ENCODE measurements at regions not wholly inside any gene's neighbourhood (a gene's known extent, or its start where the extent isn't known, plus 50 kb on each side); places are given as distances from the start of the nearest gene placed in this dataset.
"Not testable (repeated sequence)": the region's sequence is repeated elsewhere in the genome, so short reads cannot be mapped to it uniquely, and the experiment has no call there.

DNA sequence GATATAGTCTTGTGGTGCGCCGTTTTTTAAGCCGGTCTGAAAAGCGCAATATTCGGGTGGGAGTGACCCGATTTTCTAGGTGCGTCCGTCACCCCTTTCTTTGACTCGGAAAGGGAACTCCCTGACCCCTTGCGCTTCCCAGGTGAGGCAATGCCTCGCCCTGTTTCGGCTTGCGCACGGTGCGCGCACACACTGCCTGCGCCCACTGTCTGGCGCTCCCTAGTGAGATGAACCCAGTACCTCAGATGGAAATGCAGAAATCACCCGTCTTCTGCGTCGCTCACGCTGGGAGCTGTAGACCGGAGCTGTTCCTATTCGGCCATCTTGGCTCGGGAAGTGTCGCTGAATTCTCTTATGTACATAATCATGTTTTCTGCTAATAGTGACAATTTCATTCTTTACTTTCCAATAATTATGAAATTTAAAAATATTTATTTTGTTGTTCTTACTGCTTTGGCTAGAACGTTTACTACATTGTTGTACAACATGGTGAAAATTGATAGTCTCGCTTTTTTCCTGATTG lies 61.2 kb upstream of the MINDY3 start:
- WGBS (ENCODE audit: insufficient coverage, low lambda C conversion rate), result 94% methylated on average over 2 of the region's 28 CpGs
- H3K36me3 ChIP-seq (ENCODE audit: control insufficient read depth, insufficient read depth, low read length); H3K4me1 ChIP-seq (ENCODE audit: control insufficient read depth, insufficient read depth, low read length); H3K9me3 ChIP-seq (ENCODE audit: control insufficient read depth, low read depth, low read length); H3K4me3 ChIP-seq (ENCODE audit: low read length); H3K27ac ChIP-seq (ENCODE audit: low read length); H3K27me3 ChIP-seq (ENCODE audit: control insufficient read depth, insufficient read depth, low read length); DNase-seq: not testable (repeated sequence)

DNA sequence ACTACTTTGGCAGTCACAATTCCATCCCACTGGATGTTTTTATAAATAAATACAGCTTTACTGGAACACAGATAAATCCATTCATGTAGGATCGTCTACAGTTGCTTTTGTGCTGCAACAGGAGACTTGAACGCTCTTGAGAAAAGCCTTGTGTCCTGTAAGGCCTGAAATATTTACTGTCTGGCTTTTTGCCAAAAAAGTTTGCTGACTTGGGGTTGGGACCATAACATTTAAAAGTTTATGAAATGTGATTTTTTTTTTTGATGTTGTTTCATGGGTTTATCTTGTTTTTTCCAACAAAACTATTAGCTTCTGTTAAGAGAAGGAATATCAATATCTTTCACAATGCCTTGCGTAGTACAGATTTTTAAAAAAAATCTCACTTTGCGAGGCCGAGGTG lies 71.1 kb upstream of the MINDY3 start:
- H3K9me3 ChIP-seq (ENCODE audit: control insufficient read depth, low read depth, low read length), result no peaks in the 10 kb centered on the region
- H3K36me3 ChIP-seq (ENCODE audit: control insufficient read depth, insufficient read depth, low read length), result no peaks in the 10 kb centered on the region
- no peaks in the 10 kb centered on the region for H3K4me1 ChIP-seq (ENCODE audit: control insufficient read depth, insufficient read depth, low read length)
- no peak for DNase-seq
- H3K27me3 ChIP-seq (ENCODE audit: control insufficient read depth, insufficient read depth, low read length), result no peaks in the 10 kb centered on the region
- WGBS (ENCODE audit: insufficient coverage, low lambda C conversion rate), result 80% methylated on average over 1 of the region's 5 CpGs
- no peak overlapping the region for H3K27ac ChIP-seq (ENCODE audit: low read length)
- no peak overlapping the region for H3K4me3 ChIP-seq (ENCODE audit: low read length)

DNA sequence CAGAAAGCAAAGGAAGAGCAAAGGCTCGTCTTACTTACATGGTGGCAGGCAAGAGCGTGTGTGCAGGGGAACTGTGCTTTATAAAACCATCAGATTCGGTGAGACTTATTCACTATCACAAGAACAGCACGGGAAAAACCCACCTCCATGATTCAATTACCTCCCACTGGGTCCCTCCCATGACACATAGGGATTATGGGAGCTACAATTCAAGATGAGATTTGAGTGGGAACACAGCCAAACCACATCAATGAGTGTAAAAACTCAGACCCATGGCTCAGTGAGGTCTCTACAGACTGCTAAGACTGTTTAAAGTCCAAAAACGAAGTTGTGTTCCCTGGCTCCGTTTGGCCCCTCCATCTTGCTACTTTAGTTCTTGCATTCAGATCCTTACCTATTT lies 79.2 kb upstream of the MINDY3 start:
- H3K4me3 ChIP-seq (ENCODE audit: low read length); H3K36me3 ChIP-seq (ENCODE audit: control insufficient read depth, insufficient read depth, low read length); DNase-seq; H3K27ac ChIP-seq (ENCODE audit: low read length); H3K4me1 ChIP-seq (ENCODE audit: control insufficient read depth, insufficient read depth, low read length); H3K27me3 ChIP-seq (ENCODE audit: control insufficient read depth, insufficient read depth, low read length); H3K9me3 ChIP-seq (ENCODE audit: control insufficient read depth, low read depth, low read length): not testable (repeated sequence)
- WGBS (ENCODE audit: insufficient coverage, low lambda C conversion rate), result 40% methylated on average over 1 of the region's 6 CpGs

DNA sequence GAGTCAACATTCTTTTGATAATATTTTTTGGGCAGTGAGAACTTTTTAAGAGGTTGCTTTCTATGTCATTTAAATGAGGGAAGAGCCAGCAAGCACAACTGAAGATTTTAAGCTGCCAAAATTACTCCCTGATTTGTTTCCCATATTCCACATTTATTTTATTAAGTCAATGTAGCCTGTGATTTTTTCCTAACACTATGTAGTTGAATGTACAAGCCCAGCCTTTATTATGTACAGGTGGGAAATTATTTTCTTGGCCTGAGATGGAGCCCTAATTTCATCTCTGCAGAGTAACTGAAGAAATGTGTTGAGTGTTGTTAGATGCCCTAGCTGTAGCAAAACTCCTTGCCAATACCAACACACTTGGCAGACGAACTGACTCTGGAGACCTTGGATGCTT lies 83.1 kb upstream of the MINDY3 start:
- Histone ChIP-seq H3K27me3 (ENCODE audit: control insufficient read depth, insufficient read depth, low read length) (no peaks in the 10 kb centered on the region), H3K9me3 (ENCODE audit: control insufficient read depth, low read depth, low read length) (no peaks in the 10 kb centered on the region), H3K4me3 (ENCODE audit: low read length) (no peak overlapping the region), H3K36me3 (ENCODE audit: control insufficient read depth, insufficient read depth, low read length) (no peaks in the 10 kb centered on the region), H3K27ac (ENCODE audit: low read length) (no peak overlapping the region), H3K4me1 (ENCODE audit: control insufficient read depth, insufficient read depth, low read length) (no peaks in the 10 kb centered on the region)
- DNase-seq, result no peak
- WGBS (ENCODE audit: insufficient coverage, low lambda C conversion rate), result no CpG with 5 or more reads among the region's 1 CpG

DNA sequence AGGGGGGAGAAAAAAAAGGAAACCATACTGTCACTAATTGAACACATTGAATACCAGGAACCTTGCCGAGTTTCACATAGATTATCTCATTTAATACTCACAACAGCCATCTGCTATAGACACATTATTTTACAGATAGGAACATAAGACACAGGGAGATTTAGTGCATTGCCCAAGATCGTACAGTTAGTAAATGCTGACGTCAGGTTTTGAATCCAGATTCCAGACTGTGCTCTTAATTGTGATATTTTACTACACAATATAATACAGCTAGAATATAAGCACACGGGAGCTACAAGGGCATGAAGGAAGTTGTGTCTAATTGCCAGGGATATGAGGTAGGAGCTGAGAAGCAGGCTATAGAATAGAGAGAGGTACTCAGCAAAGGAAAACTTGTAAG lies 93.9 kb upstream of the MINDY3 start:
- DNase-seq, result no peak
- H3K27ac ChIP-seq (ENCODE audit: low read length), result no peak overlapping the region
- no peaks in the 10 kb centered on the region for H3K9me3 ChIP-seq (ENCODE audit: control insufficient read depth, low read depth, low read length)
- 80% methylated on average over 2 of the region's 4 CpGs for WGBS (ENCODE audit: insufficient coverage, low lambda C conversion rate)
- H3K27me3 ChIP-seq (ENCODE audit: control insufficient read depth, insufficient read depth, low read length), result no peaks in the 10 kb centered on the region
- no peaks in the 10 kb centered on the region for H3K4me1 ChIP-seq (ENCODE audit: control insufficient read depth, insufficient read depth, low read length)
- H3K36me3 ChIP-seq (ENCODE audit: control insufficient read depth, insufficient read depth, low read length), result no peaks in the 10 kb centered on the region
- H3K4me3 ChIP-seq (ENCODE audit: low read length), result no peak overlapping the region

DNA sequence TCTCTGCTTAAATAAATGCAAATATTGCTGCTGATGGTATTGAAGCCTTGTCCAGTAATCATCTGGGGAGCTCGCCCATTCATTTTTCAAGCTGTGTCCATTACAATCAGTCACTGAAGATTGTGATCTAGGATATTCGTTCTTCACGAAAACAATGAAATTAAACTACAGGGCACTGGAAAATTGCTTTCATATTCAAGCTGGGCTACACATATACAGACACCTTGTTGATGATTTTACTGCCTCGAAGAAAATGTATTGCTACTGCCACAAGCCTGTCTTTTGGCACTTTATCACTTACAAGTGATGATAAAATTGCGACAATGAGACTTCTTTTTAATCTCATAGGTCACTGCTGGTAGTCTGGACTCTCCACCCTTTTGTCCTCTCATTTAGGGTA lies 100.0 kb upstream of the MINDY3 start:
- H3K9me3 ChIP-seq (ENCODE audit: control insufficient read depth, low read depth, low read length), result no peaks in the 10 kb centered on the region
- no peak for DNase-seq
- no peak overlapping the region for H3K4me3 ChIP-seq (ENCODE audit: low read length)
- no peaks in the 10 kb centered on the region for H3K36me3 ChIP-seq (ENCODE audit: control insufficient read depth, insufficient read depth, low read length)
- H3K27ac ChIP-seq (ENCODE audit: low read length), result no peak overlapping the region
- no peaks in the 10 kb centered on the region for H3K4me1 ChIP-seq (ENCODE audit: control insufficient read depth, insufficient read depth, low read length)
- no peaks in the 10 kb centered on the region for H3K27me3 ChIP-seq (ENCODE audit: control insufficient read depth, insufficient read depth, low read length)
- 72% methylated on average over 2 of the region's 5 CpGs for WGBS (ENCODE audit: insufficient coverage, low lambda C conversion rate)

DNA sequence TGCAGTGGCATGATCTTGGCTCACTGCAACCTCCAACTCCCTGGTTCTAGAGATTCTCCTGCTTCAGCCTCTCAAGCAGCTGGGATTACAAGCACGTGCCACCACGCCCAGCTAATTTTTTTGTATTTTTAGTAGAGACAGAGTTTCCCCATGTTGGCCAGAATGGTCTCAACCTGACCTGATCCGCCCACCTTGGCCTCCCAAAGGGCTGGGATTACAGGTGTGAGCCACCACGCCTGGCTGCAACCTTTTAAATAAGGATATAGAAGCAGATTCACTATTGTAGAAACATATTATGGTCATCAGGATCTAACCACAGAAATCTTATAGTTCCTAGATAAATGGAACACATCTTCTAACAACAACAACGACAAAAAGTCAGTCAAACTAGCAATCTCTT lies 112.4 kb upstream of the MINDY3 start:
- not testable (repeated sequence) for H3K27ac ChIP-seq (ENCODE audit: low read length); H3K36me3 ChIP-seq (ENCODE audit: control insufficient read depth, insufficient read depth, low read length); H3K4me1 ChIP-seq (ENCODE audit: control insufficient read depth, insufficient read depth, low read length); H3K27me3 ChIP-seq (ENCODE audit: control insufficient read depth, insufficient read depth, low read length); DNase-seq; H3K4me3 ChIP-seq (ENCODE audit: low read length); H3K9me3 ChIP-seq (ENCODE audit: control insufficient read depth, low read depth, low read length)
- WGBS (ENCODE audit: insufficient coverage, low lambda C conversion rate), result no CpG with 5 or more reads among the region's 5 CpGs

DNA sequence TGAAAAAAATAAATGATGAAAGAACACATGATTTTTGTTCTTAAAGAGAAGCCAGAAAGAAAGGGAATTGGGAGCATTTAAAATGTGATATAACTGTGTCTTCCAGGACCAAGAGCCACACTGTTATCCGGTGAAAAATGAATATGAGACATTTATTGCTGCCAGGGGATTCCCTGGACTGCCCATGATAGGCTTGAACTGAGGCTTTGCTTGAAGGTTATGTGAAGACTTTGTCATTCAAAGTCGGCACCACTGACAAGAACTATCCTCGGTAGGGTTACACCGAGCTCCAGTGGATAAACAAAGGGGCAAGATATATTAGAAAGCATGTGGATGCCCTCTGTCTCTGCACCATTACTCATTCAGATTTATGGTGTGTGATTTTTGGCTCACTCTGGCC lies 125.4 kb upstream of the MINDY3 start:
- Histone ChIP-seq H3K27ac (ENCODE audit: low read length) (no peak overlapping the region), H3K4me1 (ENCODE audit: control insufficient read depth, insufficient read depth, low read length) (no peaks in the 10 kb centered on the region), H3K27me3 (ENCODE audit: control insufficient read depth, insufficient read depth, low read length) (no peaks in the 10 kb centered on the region), H3K36me3 (ENCODE audit: control insufficient read depth, insufficient read depth, low read length) (no peaks in the 10 kb centered on the region), H3K9me3 (ENCODE audit: control insufficient read depth, low read depth, low read length) (peaks cover 3% of the 10 kb centered on the region), H3K4me3 (ENCODE audit: low read length) (no peak overlapping the region)
- WGBS (ENCODE audit: insufficient coverage, low lambda C conversion rate), result no CpG with 5 or more reads among the region's 4 CpGs
- no peak for DNase-seq

DNA sequence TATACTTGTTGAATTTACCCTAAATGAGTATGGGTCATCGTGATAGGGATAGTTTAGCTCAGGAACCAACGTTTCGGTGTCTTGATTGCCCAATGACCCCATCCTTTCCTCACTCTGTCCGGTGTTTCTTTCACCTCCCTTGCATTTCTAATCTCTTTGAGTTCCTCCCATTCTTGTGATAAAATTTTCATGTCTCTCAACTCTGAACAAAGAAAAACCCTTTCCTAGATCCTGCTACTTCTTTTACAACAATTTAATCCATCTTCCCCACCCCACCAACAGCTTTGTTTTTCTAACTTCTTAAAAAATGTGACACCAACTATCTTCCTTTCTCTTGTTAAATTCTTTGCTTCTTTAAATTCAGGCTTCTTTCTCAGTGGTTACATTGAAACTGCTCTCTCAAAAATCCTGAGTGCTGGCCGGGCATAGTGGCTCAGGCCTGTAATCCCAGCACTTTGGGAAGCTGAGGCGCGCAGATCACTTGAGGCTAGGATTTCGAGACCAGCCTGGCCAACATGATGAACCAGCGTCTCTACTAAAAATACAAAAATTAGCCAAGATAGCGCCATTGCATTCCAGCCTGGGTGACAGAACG lies 130.3 kb upstream of the MINDY3 start:
- H3K4me3 ChIP-seq (ENCODE audit: low read length), result no peak overlapping the region
- no peak for DNase-seq
- no peak overlapping the region for H3K27ac ChIP-seq (ENCODE audit: low read length)
- no peaks in the 10 kb centered on the region for H3K4me1 ChIP-seq (ENCODE audit: control insufficient read depth, insufficient read depth, low read length)
- peaks cover 3% of the 10 kb centered on the region for H3K9me3 ChIP-seq (ENCODE audit: control insufficient read depth, low read depth, low read length)
- H3K36me3 ChIP-seq (ENCODE audit: control insufficient read depth, insufficient read depth, low read length), result no peaks in the 10 kb centered on the region
- WGBS (ENCODE audit: insufficient coverage, low lambda C conversion rate), result 80% methylated on average over 6 of the region's 11 CpGs
- H3K27me3 ChIP-seq (ENCODE audit: control insufficient read depth, insufficient read depth, low read length), result no peaks in the 10 kb centered on the region

DNA sequence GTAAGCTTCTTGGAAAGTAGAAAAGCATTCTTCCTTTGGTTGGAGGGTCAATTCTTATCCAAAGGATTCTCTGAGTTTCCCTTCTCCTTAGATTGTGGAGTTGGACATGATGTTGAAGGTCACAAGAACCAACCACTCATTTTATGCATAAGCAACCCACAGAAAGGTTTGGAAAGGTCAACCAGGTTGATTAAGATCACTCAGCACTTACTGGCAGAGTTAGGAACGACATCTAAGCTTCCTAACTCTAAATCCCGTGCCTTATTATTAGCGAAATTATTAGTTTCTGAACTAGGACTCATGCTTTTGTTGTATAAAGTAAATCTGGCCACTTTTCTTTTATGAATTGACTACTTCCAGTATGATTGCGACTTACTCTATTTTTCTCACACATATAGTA lies 137.0 kb upstream of the MINDY3 start:
- DNase-seq, result no peak
- H3K36me3 ChIP-seq (ENCODE audit: control insufficient read depth, insufficient read depth, low read length), result no peaks in the 10 kb centered on the region
- no peaks in the 10 kb centered on the region for H3K9me3 ChIP-seq (ENCODE audit: control insufficient read depth, low read depth, low read length)
- no peaks in the 10 kb centered on the region for H3K4me1 ChIP-seq (ENCODE audit: control insufficient read depth, insufficient read depth, low read length)
- no peaks in the 10 kb centered on the region for H3K27me3 ChIP-seq (ENCODE audit: control insufficient read depth, insufficient read depth, low read length)
- no peak overlapping the region for H3K4me3 ChIP-seq (ENCODE audit: low read length)
- WGBS (ENCODE audit: insufficient coverage, low lambda C conversion rate), result 100% methylated on average over 1 of the region's 4 CpGs
- no peak overlapping the region for H3K27ac ChIP-seq (ENCODE audit: low read length)

DNA sequence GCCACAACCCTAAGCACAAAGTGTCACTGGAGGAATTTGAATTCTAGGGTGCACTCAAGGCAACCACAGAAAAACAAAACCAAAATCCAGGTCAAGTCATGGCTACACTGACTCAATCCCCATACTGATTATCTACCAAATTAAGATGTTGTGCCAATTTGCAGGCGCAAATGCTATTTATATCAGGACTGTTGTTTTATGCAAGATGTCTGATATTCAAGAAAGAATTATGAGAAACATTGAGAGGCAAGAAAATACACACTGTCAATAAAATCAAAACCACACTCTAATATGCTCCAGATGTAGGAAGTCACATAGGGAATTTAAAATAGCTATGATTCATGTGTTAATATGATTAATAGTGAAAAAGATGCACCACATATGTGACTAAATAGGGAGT lies 141.3 kb upstream of the MINDY3 start:
- Histone ChIP-seq H3K4me3 (ENCODE audit: low read length) (no peak overlapping the region), H3K9me3 (ENCODE audit: control insufficient read depth, low read depth, low read length) (no peaks in the 10 kb centered on the region), H3K27me3 (ENCODE audit: control insufficient read depth, insufficient read depth, low read length) (no peaks in the 10 kb centered on the region), H3K36me3 (ENCODE audit: control insufficient read depth, insufficient read depth, low read length) (no peaks in the 10 kb centered on the region), H3K27ac (ENCODE audit: low read length) (no peak overlapping the region), H3K4me1 (ENCODE audit: control insufficient read depth, insufficient read depth, low read length) (no peaks in the 10 kb centered on the region)
- no peak for DNase-seq
- no CpG with 5 or more reads among the region's 1 CpG for WGBS (ENCODE audit: insufficient coverage, low lambda C conversion rate)
